ENCODE measurements at regions not wholly inside any gene's neighbourhood (a gene's known extent, or its start where the extent isn't known, plus 50 kb on each side); places are given as distances from the start of the nearest gene placed in this dataset.

GRCh38 chr2:167400546-167400945 is 512.3 kb downstream of the XIRP2 start:
- H3K27me3 ChIP-seq (ENCODE audit: low read depth): no peaks in the 10 kb centered on the region
- DNase-seq: no peak
- intact Hi-C loops (cut with micrococcal nuclease): no loop called here

GRCh38 chr2:167398873-167399272 is 510.6 kb downstream of the XIRP2 start:
- intact Hi-C loops (cut with micrococcal nuclease): no loop called here
- Histone ChIP-seq H3K27ac (replicated peaks) (no peak overlapping the region), H3K9me3 (replicated peaks) (no peaks in the 10 kb centered on the region), H3K4me1 (no peaks in the 10 kb centered on the region), H3K27me3 (ENCODE audit: low read depth) (no peaks in the 10 kb centered on the region), H3K4me3 (no peak overlapping the region), H3K36me3 (no peaks in the 10 kb centered on the region)
- DNase-seq: no peak
- no peak for TF ChIP-seq CTCF (IDR thresholded peaks at IDR 0.05; ENCODE audit: borderline replicate concordance)

More at GRCh38 chr2:167400546-167400945, 512.3 kb downstream of the XIRP2 start:
- Histone ChIP-seq H3K9me3 (replicated peaks) (no peaks in the 10 kb centered on the region), H3K36me3 (no peaks in the 10 kb centered on the region), H3K4me3 (no peak overlapping the region), H3K27ac (replicated peaks) (no peak overlapping the region), H3K4me1 (no peaks in the 10 kb centered on the region)
- TF ChIP-seq CTCF (IDR thresholded peaks at IDR 0.05; ENCODE audit: borderline replicate concordance): no peak

GRCh38 chr2:167388901-167389300 is 500.6 kb downstream of the XIRP2 start:
- intact Hi-C loops (cut with micrococcal nuclease): no loop called here
- Histone ChIP-seq H3K4me3 (no peak overlapping the region), H3K27ac (replicated peaks) (no peak overlapping the region), H3K36me3 (no peaks in the 10 kb centered on the region), H3K9me3 (replicated peaks) (no peaks in the 10 kb centered on the region), H3K27me3 (ENCODE audit: low read depth) (no peaks in the 10 kb centered on the region), H3K4me1 (no peaks in the 10 kb centered on the region)
- no peak for TF ChIP-seq CTCF (IDR thresholded peaks at IDR 0.05; ENCODE audit: borderline replicate concordance)
- DNase-seq: no peak

- no peaks in the 10 kb centered on the region for H3K4me1 ChIP-seq
- H3K36me3 ChIP-seq: no peaks in the 10 kb centered on the region
- no peaks in the 10 kb centered on the region for H3K27me3 ChIP-seq (ENCODE audit: low read depth)
- H3K27ac ChIP-seq (replicated peaks): no peak overlapping the region
- TF ChIP-seq CTCF (IDR thresholded peaks at IDR 0.05; ENCODE audit: borderline replicate concordance): no peak
- no peak overlapping the region for H3K4me3 ChIP-seq
- no peak for DNase-seq
- H3K9me3 ChIP-seq (replicated peaks): no peaks in the 10 kb centered on the region
- intact Hi-C loops (cut with micrococcal nuclease): no loop called here
Measured at GRCh38 chr2:167388497-167388896, 500.2 kb downstream of the XIRP2 start.

- Histone ChIP-seq H3K27me3 (ENCODE audit: low read depth) (no peaks in the 10 kb centered on the region), H3K4me1 (no peaks in the 10 kb centered on the region), H3K9me3 (replicated peaks) (no peaks in the 10 kb centered on the region), H3K27ac (replicated peaks) (no peak overlapping the region), H3K36me3 (no peaks in the 10 kb centered on the region), H3K4me3 (no peak overlapping the region)
- no peak for DNase-seq
- no peak for TF ChIP-seq CTCF (IDR thresholded peaks at IDR 0.05; ENCODE audit: borderline replicate concordance)
- intact Hi-C loops (cut with micrococcal nuclease): no loop called here
Measured at GRCh38 chr2:167386694-167387093, 498.4 kb downstream of the XIRP2 start.

Data from left ventricle myocardium inferior (tissue), 1 donor.